ENCODE measurements at regions not wholly inside any gene's neighbourhood (a gene's known extent, or its start where the extent isn't known, plus 50 kb on each side); places are given as distances from the start of the nearest gene placed in this dataset.
A peak's percentile ranks its signal among the peaks of the same experiment; 100 is the strongest.
"Not testable (repeated sequence)": the region's sequence is repeated elsewhere in the genome, so short reads cannot be mapped to it uniquely, and the experiment has no call there.

DNA sequence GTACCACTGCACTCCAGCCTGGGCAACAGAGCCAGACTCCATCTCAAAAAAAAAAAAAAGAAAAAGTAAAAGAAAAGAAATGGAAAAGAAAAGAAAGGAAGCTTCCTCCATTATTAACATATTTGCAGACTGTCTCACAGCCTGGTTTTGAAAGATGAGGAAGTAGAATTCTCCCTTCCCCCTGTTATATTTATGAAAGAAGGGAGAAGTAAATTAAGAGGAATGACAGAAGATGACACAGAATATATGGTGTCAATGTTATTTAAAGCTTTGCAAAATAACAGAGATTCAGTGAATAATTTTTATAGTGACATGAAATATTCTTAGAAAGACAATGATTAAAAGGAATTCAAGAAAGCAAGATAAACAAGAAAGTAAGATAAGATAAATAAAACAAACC is 83.7 kb upstream of the PRSS16 start:
- peaks cover 4% of the 10 kb centered on the region for H3K4me1 ChIP-seq (ENCODE audit: control insufficient read depth, insufficient read depth, low read length)
- H3K4me3 ChIP-seq (ENCODE audit: low read depth, low read length) = no peak overlapping the region
- H3K27me3 ChIP-seq (ENCODE audit: control insufficient read depth, insufficient read depth, low read length) = no peaks in the 10 kb centered on the region
- H3K9me3 ChIP-seq (ENCODE audit: control insufficient read depth, insufficient read depth, low read length) = no peaks in the 10 kb centered on the region
- H3K36me3 ChIP-seq (ENCODE audit: control insufficient read depth, insufficient read depth, low read length) = no peaks in the 10 kb centered on the region
- H3K9ac ChIP-seq (ENCODE audit: low read depth, low read length) = no peak overlapping the region

- H3K4me3 ChIP-seq (ENCODE audit: low read depth, low read length) = no peak overlapping the region
- no peaks in the 10 kb centered on the region for H3K9me3 ChIP-seq (ENCODE audit: control insufficient read depth, insufficient read depth, low read length)
- no peak overlapping the region for H3K9ac ChIP-seq (ENCODE audit: low read depth, low read length)
- no peaks in the 10 kb centered on the region for H3K36me3 ChIP-seq (ENCODE audit: control insufficient read depth, insufficient read depth, low read length)
- no peaks in the 10 kb centered on the region for H3K4me1 ChIP-seq (ENCODE audit: control insufficient read depth, insufficient read depth, low read length)
- H3K27me3 ChIP-seq (ENCODE audit: control insufficient read depth, insufficient read depth, low read length) = no peaks in the 10 kb centered on the region
Observed at GRCh38 chr6:27168108-27168507, 79.4 kb upstream of the PRSS16 start.

GRCh38 chr6:27168586-27169443 is 78.7 kb upstream of the PRSS16 start:
- Histone ChIP-seq H3K36me3 (ENCODE audit: control insufficient read depth, insufficient read depth, low read length) (no peaks in the 10 kb centered on the region), H3K27me3 (ENCODE audit: control insufficient read depth, insufficient read depth, low read length) (no peaks in the 10 kb centered on the region), H3K4me3 (ENCODE audit: low read depth, low read length) (no peak overlapping the region), H3K4me1 (ENCODE audit: control insufficient read depth, insufficient read depth, low read length) (no peaks in the 10 kb centered on the region), H3K9ac (ENCODE audit: low read depth, low read length) (no peak overlapping the region), H3K9me3 (ENCODE audit: control insufficient read depth, insufficient read depth, low read length) (no peaks in the 10 kb centered on the region)

- not testable (repeated sequence) for H3K9me3 ChIP-seq (ENCODE audit: control insufficient read depth, insufficient read depth, low read length); H3K27me3 ChIP-seq (ENCODE audit: control insufficient read depth, insufficient read depth, low read length); H3K9ac ChIP-seq (ENCODE audit: low read depth, low read length); H3K36me3 ChIP-seq (ENCODE audit: control insufficient read depth, insufficient read depth, low read length); H3K4me3 ChIP-seq (ENCODE audit: low read depth, low read length); H3K4me1 ChIP-seq (ENCODE audit: control insufficient read depth, insufficient read depth, low read length)
Observed at GRCh38 chr6:27172524-27173231, 74.8 kb upstream of the PRSS16 start.

GRCh38 chr6:27173232-27173601 is 74.3 kb upstream of the PRSS16 start:
- not testable (repeated sequence) for H3K9ac ChIP-seq (ENCODE audit: low read depth, low read length); H3K27me3 ChIP-seq (ENCODE audit: control insufficient read depth, insufficient read depth, low read length); H3K9me3 ChIP-seq (ENCODE audit: control insufficient read depth, insufficient read depth, low read length); H3K4me3 ChIP-seq (ENCODE audit: low read depth, low read length); H3K36me3 ChIP-seq (ENCODE audit: control insufficient read depth, insufficient read depth, low read length); H3K4me1 ChIP-seq (ENCODE audit: control insufficient read depth, insufficient read depth, low read length)

- no peak overlapping the region for H3K4me3 ChIP-seq (ENCODE audit: low read depth, low read length)
- H3K36me3 ChIP-seq (ENCODE audit: control insufficient read depth, insufficient read depth, low read length) = no peaks in the 10 kb centered on the region
- H3K9ac ChIP-seq (ENCODE audit: low read depth, low read length) = no peak overlapping the region
- H3K9me3 ChIP-seq (ENCODE audit: control insufficient read depth, insufficient read depth, low read length) = no peaks in the 10 kb centered on the region
- peaks cover 2% of the 10 kb centered on the region for H3K4me1 ChIP-seq (ENCODE audit: control insufficient read depth, insufficient read depth, low read length)
- peaks cover 8% of the 10 kb centered on the region for H3K27me3 ChIP-seq (ENCODE audit: control insufficient read depth, insufficient read depth, low read length)
Observed at GRCh38 chr6:27174958-27175357, 72.5 kb upstream of the PRSS16 start.

- Histone ChIP-seq H3K4me3 (ENCODE audit: low read depth, low read length) (no peak overlapping the region), H3K9me3 (ENCODE audit: control insufficient read depth, insufficient read depth, low read length) (no peaks in the 10 kb centered on the region), H3K9ac (ENCODE audit: low read depth, low read length) (no peak overlapping the region)
Observed at GRCh38 chr6:27176096-27176495, 71.4 kb upstream of the PRSS16 start.

DNA sequence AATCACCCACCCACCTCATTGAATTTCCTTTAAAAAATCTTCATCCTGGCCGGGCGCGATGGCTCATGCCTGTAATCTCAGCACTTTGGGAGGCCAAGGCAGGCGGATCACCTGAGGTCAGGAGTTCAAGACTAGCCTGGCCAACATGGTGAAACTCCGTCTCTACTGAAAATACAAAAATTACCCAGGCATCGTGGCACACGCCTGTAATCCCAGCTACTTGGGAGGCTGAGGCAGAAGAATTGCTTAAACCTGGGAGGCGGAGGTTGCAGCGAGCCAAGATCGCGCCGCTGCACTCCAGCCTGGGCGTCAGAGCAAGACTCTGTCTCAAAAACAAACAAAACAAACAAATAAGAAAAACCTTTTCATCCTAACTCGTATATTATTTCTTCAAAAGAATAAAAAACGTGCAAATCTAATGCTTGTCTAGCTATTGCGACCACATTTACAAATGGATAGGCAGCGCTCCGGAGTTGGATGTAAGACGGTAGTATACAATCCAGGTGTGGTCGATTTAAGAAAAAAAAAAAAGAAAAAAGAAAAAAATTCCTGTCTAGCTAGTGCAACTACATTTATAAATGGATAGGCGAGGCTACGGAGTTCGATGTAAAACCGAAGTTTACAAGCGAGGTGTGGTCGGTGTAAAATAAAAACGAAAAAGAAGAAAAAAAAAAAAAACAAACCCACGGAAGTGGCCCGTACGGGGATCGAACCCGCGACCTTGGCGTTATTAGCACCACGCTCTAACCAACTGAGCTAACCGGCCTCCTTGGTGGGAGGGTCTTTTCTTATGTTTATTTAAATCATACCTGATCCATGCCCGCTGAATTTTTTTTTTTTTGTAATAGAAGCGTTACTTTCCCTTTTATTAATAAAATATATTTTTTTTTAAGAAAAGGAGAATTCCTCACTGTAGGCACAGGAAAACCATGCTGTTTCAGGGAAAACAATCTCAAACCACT is 70.7 kb upstream of the PRSS16 start:
- Histone ChIP-seq H3K27me3 (ENCODE audit: control insufficient read depth, insufficient read depth, low read length) (peaks cover 8% of the 10 kb centered on the region), H3K4me3 (ENCODE audit: low read depth, low read length) (peak overlapping the region; percentile 97), H3K4me1 (ENCODE audit: control insufficient read depth, insufficient read depth, low read length) (peaks cover 2% of the 10 kb centered on the region), H3K9me3 (ENCODE audit: control insufficient read depth, insufficient read depth, low read length) (no peaks in the 10 kb centered on the region), H3K9ac (ENCODE audit: low read depth, low read length) (peak overlapping the region; percentile 67), H3K36me3 (ENCODE audit: control insufficient read depth, insufficient read depth, low read length) (no peaks in the 10 kb centered on the region)

More at GRCh38 chr6:27176096-27176495, 71.4 kb upstream of the PRSS16 start:
- Histone ChIP-seq H3K27me3 (ENCODE audit: control insufficient read depth, insufficient read depth, low read length) (peaks cover 8% of the 10 kb centered on the region), H3K4me1 (ENCODE audit: control insufficient read depth, insufficient read depth, low read length) (peaks cover 2% of the 10 kb centered on the region), H3K36me3 (ENCODE audit: control insufficient read depth, insufficient read depth, low read length) (no peaks in the 10 kb centered on the region)

DNA sequence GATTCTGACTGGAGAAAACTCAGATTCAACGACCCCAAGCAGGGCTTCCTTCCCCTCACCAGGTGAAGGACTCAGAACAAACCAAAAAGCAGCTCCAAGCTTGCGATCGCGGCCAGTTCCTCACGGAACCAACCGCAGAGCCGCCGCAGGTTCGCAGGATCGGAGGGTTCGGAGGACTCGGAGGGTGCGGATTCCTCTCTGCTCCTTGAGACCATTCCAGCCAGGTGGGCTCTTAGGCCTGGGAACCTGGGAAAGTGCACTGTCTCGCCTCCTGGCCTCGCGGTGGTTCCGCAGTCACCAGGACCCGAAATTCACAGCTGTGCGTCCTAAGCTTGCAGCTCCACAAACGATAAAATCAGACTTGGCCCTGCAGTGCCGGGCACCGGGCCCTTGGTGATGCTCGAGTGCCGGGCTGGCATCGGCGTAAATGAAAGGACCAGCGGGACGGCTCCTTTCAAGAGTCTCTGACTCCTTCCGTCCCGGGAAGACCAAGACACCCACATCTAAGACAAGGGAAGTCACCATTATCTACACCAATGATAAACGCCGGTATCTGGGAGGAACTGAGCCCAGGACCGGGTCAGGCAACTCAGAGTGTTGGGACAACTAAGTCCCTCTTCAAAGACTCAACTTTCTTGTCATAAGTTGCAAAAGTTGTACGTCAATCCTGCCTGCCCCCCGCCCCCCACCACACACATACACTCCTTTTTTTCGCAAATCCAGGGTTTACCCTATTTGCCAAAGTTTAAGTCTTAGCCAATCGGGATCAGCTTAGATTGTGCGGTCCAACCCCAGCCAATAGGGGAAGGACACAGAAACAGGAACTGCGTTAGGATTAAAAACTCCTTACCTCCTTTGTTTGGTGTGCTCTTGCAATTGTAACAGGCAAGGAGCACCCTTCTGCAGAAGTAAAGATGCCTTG is 69.8 kb upstream of the PRSS16 start:
- Histone ChIP-seq H3K4me1 (ENCODE audit: control insufficient read depth, insufficient read depth, low read length) (peaks cover 2% of the 10 kb centered on the region), H3K9ac (ENCODE audit: low read depth, low read length) (peak overlapping the region; percentile 81), H3K36me3 (ENCODE audit: control insufficient read depth, insufficient read depth, low read length) (no peaks in the 10 kb centered on the region), H3K27me3 (ENCODE audit: control insufficient read depth, insufficient read depth, low read length) (peaks cover 8% of the 10 kb centered on the region), H3K4me3 (ENCODE audit: low read depth, low read length) (peak overlapping the region; percentile 97), H3K9me3 (ENCODE audit: control insufficient read depth, insufficient read depth, low read length) (no peaks in the 10 kb centered on the region)

DNA sequence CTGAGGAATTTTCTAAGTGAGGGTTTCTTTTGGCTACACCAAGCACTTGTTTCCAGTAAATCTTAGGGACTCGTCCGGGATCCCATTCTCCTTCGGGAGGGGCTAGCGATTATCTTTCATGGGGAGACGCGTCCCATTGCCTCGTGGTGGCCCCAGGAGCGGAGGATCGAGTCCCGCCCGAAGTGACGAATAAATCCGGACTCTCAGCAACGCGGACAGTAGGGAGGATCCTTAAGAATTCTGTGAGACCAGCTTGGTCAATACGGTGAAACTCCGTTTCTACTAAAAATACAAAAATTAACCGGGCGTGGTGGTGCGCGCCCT is 69.1 kb upstream of the PRSS16 start:
- Histone ChIP-seq H3K9ac (ENCODE audit: low read depth, low read length) (peak overlapping the region; percentile 81), H3K9me3 (ENCODE audit: control insufficient read depth, insufficient read depth, low read length) (no peaks in the 10 kb centered on the region), H3K4me1 (ENCODE audit: control insufficient read depth, insufficient read depth, low read length) (peaks cover 2% of the 10 kb centered on the region), H3K4me3 (ENCODE audit: low read depth, low read length) (peak overlapping the region; percentile 97), H3K27me3 (ENCODE audit: control insufficient read depth, insufficient read depth, low read length) (peaks cover 8% of the 10 kb centered on the region), H3K36me3 (ENCODE audit: control insufficient read depth, insufficient read depth, low read length) (no peaks in the 10 kb centered on the region)

DNA sequence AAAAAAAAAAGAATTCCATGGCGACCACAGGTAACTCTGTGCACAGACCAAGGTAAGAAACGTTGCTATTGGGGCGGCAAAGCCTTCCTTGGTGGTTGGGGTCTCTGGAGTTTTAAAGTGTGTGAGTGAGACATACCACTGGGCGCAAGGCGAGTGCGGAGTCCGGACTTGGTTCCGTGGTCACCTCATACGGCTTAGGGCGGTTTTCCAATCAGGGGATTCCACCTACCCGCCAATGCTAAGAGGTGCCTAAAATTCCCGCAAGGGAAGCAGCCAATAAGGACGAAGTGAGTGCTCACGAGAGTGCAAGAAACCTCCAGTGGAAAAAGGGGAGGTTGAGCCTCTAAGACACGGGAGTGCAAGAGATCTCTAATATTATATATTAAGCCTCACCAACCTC is 68.6 kb upstream of the PRSS16 start:
- H3K9me3 ChIP-seq (ENCODE audit: control insufficient read depth, insufficient read depth, low read length) = no peaks in the 10 kb centered on the region
- H3K27me3 ChIP-seq (ENCODE audit: control insufficient read depth, insufficient read depth, low read length) = peaks cover 8% of the 10 kb centered on the region
- H3K9ac ChIP-seq (ENCODE audit: low read depth, low read length) = peak overlapping the region; percentile 47
- H3K4me3 ChIP-seq (ENCODE audit: low read depth, low read length) = peak overlapping the region; percentile 97
- peaks cover 2% of the 10 kb centered on the region for H3K4me1 ChIP-seq (ENCODE audit: control insufficient read depth, insufficient read depth, low read length)
- no peaks in the 10 kb centered on the region for H3K36me3 ChIP-seq (ENCODE audit: control insufficient read depth, insufficient read depth, low read length)
